ENCODE measurements at regions not wholly inside any gene's neighbourhood (a gene's known extent, or its start where the extent isn't known, plus 50 kb on each side); places are given as distances from the start of the nearest gene placed in this dataset.

- no peak for TF ChIP-seq SP1 (CRISPR knock-in tag; conservative IDR thresholded peaks at IDR 0.05)
- TF ChIP-seq CTCF (IDR thresholded peaks at IDR 0.05): no peak
- TF ChIP-seq USF2 (CRISPR knock-in tag; IDR thresholded peaks at IDR 0.05): no peak
Observed at GRCh38 chrX:41022566-41022965, 62.7 kb upstream of the USP9X start.
